ENCODE measurements at regions not wholly inside any gene's neighbourhood (a gene's known extent, or its start where the extent isn't known, plus 50 kb on each side); places are given as distances from the start of the nearest gene placed in this dataset.

GRCh38 chr3:68234076-68234780 is 579.8 kb upstream of the SUCLG2 start:
- H3K4me1 ChIP-seq = no peaks in the 10 kb centered on the region
- H3K27me3 Mint-ChIP-seq (ENCODE audit: insufficient read depth, unreplicated experiment) = peaks cover 2% of the 10 kb centered on the region
- H3K36me3 Mint-ChIP-seq (ENCODE audit: insufficient read depth, unreplicated experiment) = no peaks in the 10 kb centered on the region
- intact Hi-C loops (cut with micrococcal nuclease; ENCODE audit: unreplicated experiment) = no loop called here
- H3K9me3 ChIP-seq = no peaks in the 10 kb centered on the region
- TF ChIP-seq CTCF (IDR thresholded peaks at IDR 0.05; ENCODE audit: insufficient read depth in 1 of 2, low read depth in 1 of 2, low read length in 1 of 2, severe bottlenecking in 1 of 2, unreplicated experiment in 1 of 2) = no peak
- ChIA-PET POLR2A (no interaction called here), CTCF (no interaction called here)
- no peak overlapping the region for H3K4me3 ChIP-seq (ENCODE audit: low read depth, low read length)
- H3K4me1 Mint-ChIP-seq (ENCODE audit: low read depth, unreplicated experiment) = no peaks in the 10 kb centered on the region
- no peaks in the 10 kb centered on the region for H3K36me3 ChIP-seq (ENCODE audit: control insufficient read depth, insufficient read depth, low read length)
- DNase-seq = no peak
- BruUV-seq (replicated peaks) = no TSS peak
- no peaks in the 10 kb centered on the region for H3K9me3 Mint-ChIP-seq (ENCODE audit: unreplicated experiment)
- H3K4me3 Mint-ChIP-seq (ENCODE audit: unreplicated experiment) = no peak overlapping the region
- H3K27ac Mint-ChIP-seq (ENCODE audit: unreplicated experiment) = no peak overlapping the region
- no peaks in the 10 kb centered on the region for H3K27me3 ChIP-seq (replicated peaks; ENCODE audit: control insufficient read depth, insufficient read depth, low read length)

GRCh38 chr3:68228856-68229255 is 574.4 kb upstream of the SUCLG2 start:
- no peaks in the 10 kb centered on the region for H3K27me3 ChIP-seq (replicated peaks; ENCODE audit: control insufficient read depth, insufficient read depth, low read length)
- POLR2A ChIA-PET = no interaction called here

GRCh38 chr3:68220832-68221231 is 566.4 kb upstream of the SUCLG2 start:
- H3K4me1 ChIP-seq = no peaks in the 10 kb centered on the region
- POLR2A ChIA-PET = no interaction called here
- Mint-ChIP-seq H3K27ac (ENCODE audit: unreplicated experiment) (no peak overlapping the region), H3K4me1 (ENCODE audit: low read depth, unreplicated experiment) (no peaks in the 10 kb centered on the region), H3K9me3 (ENCODE audit: unreplicated experiment) (no peaks in the 10 kb centered on the region), H3K27me3 (ENCODE audit: insufficient read depth, unreplicated experiment) (peaks cover 3% of the 10 kb centered on the region), H3K36me3 (ENCODE audit: insufficient read depth, unreplicated experiment) (no peaks in the 10 kb centered on the region), H3K4me3 (ENCODE audit: unreplicated experiment) (no peak overlapping the region)
- no peaks in the 10 kb centered on the region for H3K9me3 ChIP-seq
- H3K27me3 ChIP-seq (replicated peaks; ENCODE audit: control insufficient read depth, insufficient read depth, low read length) = no peaks in the 10 kb centered on the region
- BruUV-seq (replicated peaks) = no TSS peak
- intact Hi-C loops (cut with micrococcal nuclease; ENCODE audit: unreplicated experiment) = no loop called here
- no peak for DNase-seq
- CTCF ChIA-PET = no interaction called here
- H3K4me3 ChIP-seq (ENCODE audit: low read depth, low read length) = no peak overlapping the region
- TF ChIP-seq CTCF (IDR thresholded peaks at IDR 0.05; ENCODE audit: insufficient read depth in 1 of 2, low read depth in 1 of 2, low read length in 1 of 2, severe bottlenecking in 1 of 2, unreplicated experiment in 1 of 2) = no peak
- no peaks in the 10 kb centered on the region for H3K36me3 ChIP-seq (ENCODE audit: control insufficient read depth, insufficient read depth, low read length)

More at GRCh38 chr3:68228856-68229255, 574.4 kb upstream of the SUCLG2 start:
- DNase-seq = no peak
- no peak overlapping the region for H3K4me3 ChIP-seq (ENCODE audit: low read depth, low read length)
- intact Hi-C loops (cut with micrococcal nuclease; ENCODE audit: unreplicated experiment) = no loop called here
- no peaks in the 10 kb centered on the region for H3K9me3 ChIP-seq
- CTCF ChIA-PET = no interaction called here
- no peaks in the 10 kb centered on the region for H3K36me3 Mint-ChIP-seq (ENCODE audit: insufficient read depth, unreplicated experiment)
- H3K4me1 Mint-ChIP-seq (ENCODE audit: low read depth, unreplicated experiment) = no peaks in the 10 kb centered on the region
- no peaks in the 10 kb centered on the region for H3K4me1 ChIP-seq
- H3K27me3 Mint-ChIP-seq (ENCODE audit: insufficient read depth, unreplicated experiment) = no peaks in the 10 kb centered on the region
- H3K9me3 Mint-ChIP-seq (ENCODE audit: unreplicated experiment) = no peaks in the 10 kb centered on the region
- BruUV-seq (replicated peaks) = no TSS peak
- H3K27ac Mint-ChIP-seq (ENCODE audit: unreplicated experiment) = no peak overlapping the region
- H3K4me3 Mint-ChIP-seq (ENCODE audit: unreplicated experiment) = no peak overlapping the region
- no peak for TF ChIP-seq CTCF (IDR thresholded peaks at IDR 0.05; ENCODE audit: insufficient read depth in 1 of 2, low read depth in 1 of 2, low read length in 1 of 2, severe bottlenecking in 1 of 2, unreplicated experiment in 1 of 2)
- no peaks in the 10 kb centered on the region for H3K36me3 ChIP-seq (ENCODE audit: control insufficient read depth, insufficient read depth, low read length)
